Adipocyte (in vitro differentiated cells): ENCODE measurements at regions not wholly inside any gene's neighbourhood (a gene's known extent, or its start where the extent isn't known, plus 50 kb on each side); places are given as distances from the start of the nearest gene placed in this dataset.

Experiments
- DNase-seq: peaks from one replicate; pipeline ENCODE4 v3.0.0-alpha.2; 2015; ENCODE audit warnings: low read depth
- H3K27me3 ChIP-seq: replicated peaks from 2 replicates; pipeline ENCODE4 v1.7.0; 2013; ENCODE audit warnings: mild to moderate bottlenecking, low read length, moderate library complexity; ENCODE audit not compliant: control insufficient read depth, insufficient read depth
- H3K36me3 ChIP-seq: 2 replicates; pipeline ENCODE4 v1.7.0; 2013; ENCODE audit warnings: low read length, mild to moderate bottlenecking, moderate library complexity; ENCODE audit not compliant: control insufficient read depth, insufficient read depth, severe bottlenecking
- H3K4me1 ChIP-seq: 2 replicates; pipeline ENCODE4 v1.7.0; 2013; ENCODE audit warnings: mild to moderate bottlenecking, low read length, moderate library complexity; ENCODE audit not compliant: control insufficient read depth, insufficient read depth
- H3K4me3 ChIP-seq: 2 replicates; pipeline ENCODE4 v1.7.0; 2013; ENCODE audit warnings: mild to moderate bottlenecking, low read length, moderate library complexity
- H3K9ac ChIP-seq: 2 replicates; pipeline ENCODE4 v1.7.0; 2013; ENCODE audit warnings: mild to moderate bottlenecking, low read length, moderate library complexity
- H3K9me3 ChIP-seq: 2 replicates; pipeline ENCODE4 v1.7.0; 2013; ENCODE audit warnings: mild to moderate bottlenecking, low read length, moderate library complexity; ENCODE audit not compliant: control insufficient read depth

- H3K4me1 ChIP-seq, result no peaks in the 10 kb centered on the region
- DNase-seq, result no peak
- H3K9me3 ChIP-seq, result no peaks in the 10 kb centered on the region
- no peak overlapping the region for H3K4me3 ChIP-seq
- H3K27me3 ChIP-seq, result no peaks in the 10 kb centered on the region
- no peaks in the 10 kb centered on the region for H3K36me3 ChIP-seq
- no peak overlapping the region for H3K9ac ChIP-seq
These were observed 442.9 kb downstream of the EDEM1 start for GRCh38 chr3:5630406-5630805.

- no peak for DNase-seq
- Histone ChIP-seq H3K9ac (no peak overlapping the region), H3K4me1 (no peaks in the 10 kb centered on the region)
These were observed 446.5 kb downstream of the EDEM1 start for GRCh38 chr3:5633960-5634359.

GRCh38 chr3:5634411-5634810 lies 446.9 kb downstream of the EDEM1 start:
- peaks cover 16% of the 10 kb centered on the region for H3K9me3 ChIP-seq

More at GRCh38 chr3:5633960-5634359, 446.5 kb downstream of the EDEM1 start:
- H3K4me3 ChIP-seq, result no peak overlapping the region
- H3K9me3 ChIP-seq, result peaks cover 16% of the 10 kb centered on the region
- no peaks in the 10 kb centered on the region for H3K27me3 ChIP-seq
- no peaks in the 10 kb centered on the region for H3K36me3 ChIP-seq

GRCh38 chr3:5635746-5636145 lies 448.2 kb downstream of the EDEM1 start:
- Histone ChIP-seq H3K9me3 (peaks cover 16% of the 10 kb centered on the region), H3K27me3 (no peaks in the 10 kb centered on the region), H3K9ac (no peak overlapping the region), H3K4me3 (no peak overlapping the region), H3K4me1 (no peaks in the 10 kb centered on the region), H3K36me3 (no peaks in the 10 kb centered on the region)
- no peak for DNase-seq

More at GRCh38 chr3:5634411-5634810, 446.9 kb downstream of the EDEM1 start:
- no peak overlapping the region for H3K4me3 ChIP-seq
- no peak for DNase-seq
- H3K4me1 ChIP-seq, result no peaks in the 10 kb centered on the region
- no peak overlapping the region for H3K9ac ChIP-seq
- no peaks in the 10 kb centered on the region for H3K36me3 ChIP-seq
- no peaks in the 10 kb centered on the region for H3K27me3 ChIP-seq

GRCh38 chr3:5638550-5638949 lies 451.0 kb downstream of the EDEM1 start:
- no peak overlapping the region for H3K9ac ChIP-seq
- no peak overlapping the region for H3K4me3 ChIP-seq
- peaks cover 16% of the 10 kb centered on the region for H3K9me3 ChIP-seq
- H3K36me3 ChIP-seq, result no peaks in the 10 kb centered on the region
- H3K27me3 ChIP-seq, result no peaks in the 10 kb centered on the region
- no peaks in the 10 kb centered on the region for H3K4me1 ChIP-seq
- no peak for DNase-seq

GRCh38 chr3:5644773-5645670 lies 457.5 kb downstream of the EDEM1 start:
- Histone ChIP-seq H3K4me3 (no peak overlapping the region), H3K9ac (no peak overlapping the region), H3K4me1 (no peaks in the 10 kb centered on the region), H3K9me3 (no peaks in the 10 kb centered on the region), H3K27me3 (no peaks in the 10 kb centered on the region), H3K36me3 (no peaks in the 10 kb centered on the region)
- no peak for DNase-seq

GRCh38 chr3:5645692-5646410 lies 458.3 kb downstream of the EDEM1 start:
- H3K9ac ChIP-seq, result no peak overlapping the region
- H3K27me3 ChIP-seq, result no peaks in the 10 kb centered on the region
- H3K36me3 ChIP-seq, result no peaks in the 10 kb centered on the region
- DNase-seq, result no peak
- H3K4me1 ChIP-seq, result no peaks in the 10 kb centered on the region
- H3K9me3 ChIP-seq, result no peaks in the 10 kb centered on the region
- no peak overlapping the region for H3K4me3 ChIP-seq

GRCh38 chr3:5650303-5650702 lies 462.8 kb downstream of the EDEM1 start:
- Histone ChIP-seq H3K4me1 (no peaks in the 10 kb centered on the region), H3K9ac (no peak overlapping the region), H3K4me3 (no peak overlapping the region), H3K36me3 (no peaks in the 10 kb centered on the region), H3K9me3 (no peaks in the 10 kb centered on the region), H3K27me3 (no peaks in the 10 kb centered on the region)
- no peak for DNase-seq

GRCh38 chr3:5651351-5651750 lies 463.8 kb downstream of the EDEM1 start:
- Histone ChIP-seq H3K4me3 (no peak overlapping the region), H3K36me3 (no peaks in the 10 kb centered on the region), H3K27me3 (no peaks in the 10 kb centered on the region), H3K9ac (no peak overlapping the region), H3K4me1 (no peaks in the 10 kb centered on the region), H3K9me3 (peaks cover 3% of the 10 kb centered on the region)
- no peak for DNase-seq

- no peak overlapping the region for H3K9ac ChIP-seq
- no peak overlapping the region for H3K4me3 ChIP-seq
- DNase-seq, result no peak
- H3K36me3 ChIP-seq, result no peaks in the 10 kb centered on the region
- peaks cover 6% of the 10 kb centered on the region for H3K9me3 ChIP-seq
- H3K27me3 ChIP-seq, result no peaks in the 10 kb centered on the region
- no peaks in the 10 kb centered on the region for H3K4me1 ChIP-seq
These were observed 466.1 kb downstream of the EDEM1 start for GRCh38 chr3:5653426-5654143.

- H3K9me3 ChIP-seq, result peaks cover 6% of the 10 kb centered on the region
- no peak for DNase-seq
- H3K4me1 ChIP-seq, result no peaks in the 10 kb centered on the region
- H3K36me3 ChIP-seq, result no peaks in the 10 kb centered on the region
- H3K27me3 ChIP-seq, result no peaks in the 10 kb centered on the region
- H3K4me3 ChIP-seq, result no peak overlapping the region
- H3K9ac ChIP-seq, result no peak overlapping the region
These were observed 469.6 kb downstream of the EDEM1 start for GRCh38 chr3:5657106-5657505.
